ENCODE measurements at regions not wholly inside any gene's neighbourhood (a gene's known extent, or its start where the extent isn't known, plus 50 kb on each side); places are given as distances from the start of the nearest gene placed in this dataset.

DNA sequence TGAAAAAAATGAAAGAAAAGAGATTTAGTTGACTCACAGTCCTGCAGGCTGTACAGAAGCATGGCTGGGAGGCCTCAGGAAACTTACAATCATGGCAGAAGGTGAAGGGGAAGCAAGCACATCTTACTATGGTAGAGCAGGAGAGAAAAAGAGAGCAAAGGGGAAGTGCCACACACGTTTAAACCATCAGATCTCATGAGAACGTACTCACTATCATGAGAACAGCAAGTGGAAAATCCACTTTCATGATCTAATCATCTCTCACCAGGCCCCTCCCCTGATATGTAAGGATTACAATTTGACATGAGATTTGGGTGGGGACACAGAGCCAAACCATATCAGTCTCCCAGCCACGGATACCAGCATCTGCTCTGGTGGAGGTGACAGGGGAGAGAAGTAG is 50.8 kb upstream of the CPOX start:
- CTCF ChIA-PET: no interaction called here
- intact Hi-C loops (cut with micrococcal nuclease; ENCODE audit: unreplicated experiment): no loop called here
- no peak for ATAC-seq

GRCh38 chr3:98645039-98645438 is 51.6 kb upstream of the CPOX start:
- no peak for TF ChIP-seq SIN3A (IDR thresholded peaks at IDR 0.05; ENCODE audit: borderline replicate concordance, insufficient read depth, low read depth, low read length)
- TF ChIP-seq, protein P1, sequence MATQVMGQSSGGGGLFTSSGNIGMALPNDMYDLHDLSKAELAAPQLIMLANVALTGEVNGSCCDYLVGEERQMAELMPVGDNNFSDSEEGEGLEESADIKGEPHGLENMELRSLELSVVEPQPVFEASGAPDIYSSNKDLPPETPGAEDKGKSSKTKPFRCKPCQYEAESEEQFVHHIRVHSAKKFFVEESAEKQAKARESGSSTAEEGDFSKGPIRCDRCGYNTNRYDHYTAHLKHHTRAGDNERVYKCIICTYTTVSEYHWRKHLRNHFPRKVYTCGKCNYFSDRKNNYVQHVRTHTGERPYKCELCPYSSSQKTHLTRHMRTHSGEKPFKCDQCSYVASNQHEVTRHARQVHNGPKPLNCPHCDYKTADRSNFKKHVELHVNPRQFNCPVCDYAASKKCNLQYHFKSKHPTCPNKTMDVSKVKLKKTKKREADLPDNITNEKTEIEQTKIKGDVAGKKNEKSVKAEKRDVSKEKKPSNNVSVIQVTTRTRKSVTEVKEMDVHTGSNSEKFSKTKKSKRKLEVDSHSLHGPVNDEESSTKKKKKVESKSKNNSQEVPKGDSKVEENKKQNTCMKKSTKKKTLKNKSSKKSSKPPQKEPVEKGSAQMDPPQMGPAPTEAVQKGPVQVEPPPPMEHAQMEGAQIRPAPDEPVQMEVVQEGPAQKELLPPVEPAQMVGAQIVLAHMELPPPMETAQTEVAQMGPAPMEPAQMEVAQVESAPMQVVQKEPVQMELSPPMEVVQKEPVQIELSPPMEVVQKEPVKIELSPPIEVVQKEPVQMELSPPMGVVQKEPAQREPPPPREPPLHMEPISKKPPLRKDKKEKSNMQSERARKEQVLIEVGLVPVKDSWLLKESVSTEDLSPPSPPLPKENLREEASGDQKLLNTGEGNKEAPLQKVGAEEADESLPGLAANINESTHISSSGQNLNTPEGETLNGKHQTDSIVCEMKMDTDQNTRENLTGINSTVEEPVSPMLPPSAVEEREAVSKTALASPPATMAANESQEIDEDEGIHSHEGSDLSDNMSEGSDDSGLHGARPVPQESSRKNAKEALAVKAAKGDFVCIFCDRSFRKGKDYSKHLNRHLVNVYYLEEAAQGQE (IDR thresholded peaks at IDR 0.05; ENCODE audit: insufficient read depth in 1 of 2, low read depth in 2 of 2, low read length in 1 of 2): no peak
- no peak for TF ChIP-seq TCF7L2 (IDR thresholded peaks at IDR 0.05; ENCODE audit: low read depth, low read length)
- TF ChIP-seq, protein P2, sequence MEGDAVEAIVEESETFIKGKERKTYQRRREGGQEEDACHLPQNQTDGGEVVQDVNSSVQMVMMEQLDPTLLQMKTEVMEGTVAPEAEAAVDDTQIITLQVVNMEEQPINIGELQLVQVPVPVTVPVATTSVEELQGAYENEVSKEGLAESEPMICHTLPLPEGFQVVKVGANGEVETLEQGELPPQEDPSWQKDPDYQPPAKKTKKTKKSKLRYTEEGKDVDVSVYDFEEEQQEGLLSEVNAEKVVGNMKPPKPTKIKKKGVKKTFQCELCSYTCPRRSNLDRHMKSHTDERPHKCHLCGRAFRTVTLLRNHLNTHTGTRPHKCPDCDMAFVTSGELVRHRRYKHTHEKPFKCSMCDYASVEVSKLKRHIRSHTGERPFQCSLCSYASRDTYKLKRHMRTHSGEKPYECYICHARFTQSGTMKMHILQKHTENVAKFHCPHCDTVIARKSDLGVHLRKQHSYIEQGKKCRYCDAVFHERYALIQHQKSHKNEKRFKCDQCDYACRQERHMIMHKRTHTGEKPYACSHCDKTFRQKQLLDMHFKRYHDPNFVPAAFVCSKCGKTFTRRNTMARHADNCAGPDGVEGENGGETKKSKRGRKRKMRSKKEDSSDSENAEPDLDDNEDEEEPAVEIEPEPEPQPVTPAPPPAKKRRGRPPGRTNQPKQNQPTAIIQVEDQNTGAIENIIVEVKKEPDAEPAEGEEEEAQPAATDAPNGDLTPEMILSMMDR (IDR thresholded peaks at IDR 0.05): no peak
- no peak for TF ChIP-seq POLR2AphosphoS5 (IDR thresholded peaks at IDR 0.05; ENCODE audit: low read depth, low read length)
- BruUV-seq (replicated peaks): no TSS peak
- in situ Hi-C loops (cut with HindIII; ENCODE audit: low pct_unique_long_range_greater_than_20kb, low sequenced_read_pairs) (no loop called here), intact Hi-C loops (cut with micrococcal nuclease; ENCODE audit: unreplicated experiment) (no loop called here)
- 0 out of 2 replicates have a peak, but pooled peaks cover 2% of the 10 kb centered on the region for H3K27me3 ChIP-seq (ENCODE audit: control insufficient read depth, insufficient read depth, low read length)
- no peak overlapping the region for H3K4me3 ChIP-seq (ENCODE audit: low read depth in 2 of 2, low read length in 2 of 2)
- DNase-seq (ENCODE audit: low read depth, low spot score) (no peak), ATAC-seq (no peak)
- ChIA-PET POLR2A (no interaction called here), CTCF (no interaction called here)
- no peaks in the 10 kb centered on the region for H3K9me3 ChIP-seq (ENCODE audit: control insufficient read depth, insufficient read depth, low read depth, low read length)
- no peak overlapping the region for H3K27ac ChIP-seq (ENCODE audit: low read length)
- no peaks in the 10 kb centered on the region for H3K36me3 ChIP-seq (ENCODE audit: control insufficient read depth, insufficient read depth, low read length)
- no peaks in the 10 kb centered on the region for H3K4me1 ChIP-seq (ENCODE audit: control insufficient read depth, insufficient read depth, low read length)

More for the DNA sequence above, 50.8 kb upstream of the CPOX start:
- Histone ChIP-seq H3K36me3 (ENCODE audit: control insufficient read depth, insufficient read depth, low read length) (no peaks in the 10 kb centered on the region), H3K4me1 (ENCODE audit: control insufficient read depth, insufficient read depth, low read length) (no peaks in the 10 kb centered on the region), H3K9me3 (ENCODE audit: control insufficient read depth, insufficient read depth, low read depth, low read length) (no peaks in the 10 kb centered on the region), H3K27ac (ENCODE audit: low read length) (no peak overlapping the region), H3K27me3 (ENCODE audit: control insufficient read depth, insufficient read depth, low read length) (0 out of 2 replicates have a peak, but pooled peaks cover 2% of the 10 kb centered on the region), H3K4me3 (ENCODE audit: low read depth in 2 of 2, low read length in 2 of 2) (no peak overlapping the region)
- DNase-seq (ENCODE audit: low read depth, low spot score): no peak
- POLR2A ChIA-PET: no interaction called here
- TF ChIP-seq, protein P2 (IDR thresholded peaks at IDR 0.05): no peak
- TF ChIP-seq, protein P1 (IDR thresholded peaks at IDR 0.05; ENCODE audit: insufficient read depth in 1 of 2, low read depth in 2 of 2, low read length in 1 of 2): no peak
- no peak for TF ChIP-seq TCF7L2 (IDR thresholded peaks at IDR 0.05; ENCODE audit: low read depth, low read length)
- BruUV-seq (replicated peaks): no TSS peak
- in situ Hi-C loops (cut with HindIII; ENCODE audit: low pct_unique_long_range_greater_than_20kb, low sequenced_read_pairs): no loop called here

Data from Panc1 (cell line).